K562 (cell line): ENCODE measurements at regions not wholly inside any gene's neighbourhood (a gene's known extent, or its start where the extent isn't known, plus 50 kb on each side); places are given as distances from the start of the nearest gene placed in this dataset.
"Not testable (repeated sequence)": the region's sequence is repeated elsewhere in the genome, so short reads cannot be mapped to it uniquely, and the experiment has no call there.

ENCODE experiments used
- CEBPG ChIP-seq, 3 experiments: fragments of 200-800 bp in 1 of 3; sonication (Bioruptor generic) in 1 of 3; sonication (generic) in 1 of 3; formaldehyde crosslinking in 1 of 3; IDR thresholded peaks in 2 of 3; conservative IDR thresholded peaks in 1 of 3; 2 replicates each; pipeline versions ENCODE4 v1.6.1 to v1.8.0; 2016 to 2022; ENCODE audit warnings: missing compliant biosample characterization in 2 of 3, missing genetic modification characterization in 2 of 3, mild to moderate bottlenecking in 1 of 3, missing genetic modification reagents in 1 of 3
- KAT2B ChIP-seq: IDR thresholded peaks from one replicate; pipeline ENCODE4 v1.6.1; 2012; ENCODE audit warnings: low read depth, mild to moderate bottlenecking, control low read depth, inconsistent platforms, low read length, moderate library complexity
- POLR2AphosphoS2 ChIP-seq: IDR thresholded peaks from 2 replicates; pipeline ENCODE4 v1.6.1; 2012; ENCODE audit warnings: low read length, improper control_type of control experiment
- PRMT5 ChIP-seq: sonication (generic); formaldehyde crosslinking; IDR thresholded peaks from 2 replicates; pipeline ENCODE4 v1.5.0; 2020; ENCODE audit warnings: missing genetic modification reagents
- ZFP36 ChIP-seq: fragments of 150-350 bp; IDR thresholded peaks from 2 replicates; pipeline ENCODE4 v1.6.1; 2018; ENCODE audit warnings: low read length, low read depth; ENCODE audit not compliant: partially characterized antibody
- ZNF639 ChIP-seq, 2 experiments: fragments of 200-800 bp in 1 of 2; sonication (Bioruptor generic) in 1 of 2; sonication (generic) in 1 of 2; formaldehyde crosslinking in 1 of 2; IDR thresholded peaks in 1 of 2; conservative IDR thresholded peaks in 1 of 2; 2 replicates each; pipeline versions ENCODE4 v1.5.0 to v1.6.1; 2016 to 2020; ENCODE audit warnings: missing compliant biosample characterization in 1 of 2, missing genetic modification characterization in 1 of 2, missing genetic modification reagents in 1 of 2
- ZNF699 ChIP-seq: fragments of 250-450 bp; sonication (Bioruptor Pico); IDR thresholded peaks from 2 replicates; pipeline ENCODE4 v1.8.0; 2021; ENCODE audit warnings: mild to moderate bottlenecking, moderate library complexity; ENCODE audit not compliant: insufficient replicate concordance

- not testable (repeated sequence) for TF ChIP-seq ZNF639 (CRISPR knock-in tag; conservative IDR thresholded peaks at IDR 0.05 in 1 of 2, IDR thresholded peaks at IDR 0.05 in 1 of 2); PRMT5 (CRISPR knock-in tag); POLR2AphosphoS2; KAT2B; CEBPG (CRISPR knock-in tag; IDR thresholded peaks at IDR 0.05); CEBPG (tag; conservative IDR thresholded peaks at IDR 0.05 in 1 of 2, IDR thresholded peaks at IDR 0.05 in 1 of 2); ZFP36; ZNF699 (CRISPR knock-in tag)
Measured at GRCh38 chr7:142625216-142625615, 124.1 kb upstream of the PRSS1 start.
